IPS-18c (cell line): ENCODE measurements at regions not wholly inside any gene's neighbourhood (a gene's known extent, or its start where the extent isn't known, plus 50 kb on each side); places are given as distances from the start of the nearest gene placed in this dataset.
A peak's percentile ranks its signal among the peaks of the same experiment; 100 is the strongest.
"Not testable (repeated sequence)": the region's sequence is repeated elsewhere in the genome, so short reads cannot be mapped to it uniquely, and the experiment has no call there.

Source experiments
- H3K4me3 ChIP-seq: 2 replicates; pipeline ENCODE4 v1.7.0; 2013; ENCODE audit warnings: low read depth, mild to moderate bottlenecking, low read length, moderate library complexity; ENCODE audit not compliant: insufficient read depth
- H3K9me3 ChIP-seq: one replicate; pipeline ENCODE4 v1.6.1; 2013; ENCODE audit warnings: mild to moderate bottlenecking, low read length, moderate library complexity; ENCODE audit not compliant: control insufficient read depth, insufficient read depth

DNA sequence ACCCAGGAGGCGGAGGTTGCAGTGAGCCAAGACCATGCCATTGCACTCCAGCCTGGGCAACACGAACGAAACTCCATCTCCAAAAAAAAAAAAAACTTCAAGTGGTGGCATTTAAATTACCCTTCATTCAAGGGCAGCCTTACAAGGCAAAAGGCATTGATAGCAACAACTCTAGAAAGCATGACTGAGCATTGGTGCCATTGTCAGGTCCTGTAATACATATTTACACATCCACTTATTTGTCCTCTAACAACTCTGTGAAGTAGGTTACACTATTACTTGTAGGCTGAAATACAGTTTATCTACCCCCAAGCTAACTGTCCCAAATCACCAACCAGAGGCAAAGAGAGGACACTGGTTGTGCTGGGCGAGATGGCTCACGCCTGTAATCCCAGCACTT lies 52.7 kb upstream of the LARP1 start:
- Histone ChIP-seq H3K9me3 (no peaks in the 10 kb centered on the region), H3K4me3 (no peak overlapping the region)

GRCh38 chr5:154701725-154702124 lies 53.5 kb upstream of the LARP1 start:
- not testable (repeated sequence) for H3K4me3 ChIP-seq, H3K9me3 ChIP-seq

DNA sequence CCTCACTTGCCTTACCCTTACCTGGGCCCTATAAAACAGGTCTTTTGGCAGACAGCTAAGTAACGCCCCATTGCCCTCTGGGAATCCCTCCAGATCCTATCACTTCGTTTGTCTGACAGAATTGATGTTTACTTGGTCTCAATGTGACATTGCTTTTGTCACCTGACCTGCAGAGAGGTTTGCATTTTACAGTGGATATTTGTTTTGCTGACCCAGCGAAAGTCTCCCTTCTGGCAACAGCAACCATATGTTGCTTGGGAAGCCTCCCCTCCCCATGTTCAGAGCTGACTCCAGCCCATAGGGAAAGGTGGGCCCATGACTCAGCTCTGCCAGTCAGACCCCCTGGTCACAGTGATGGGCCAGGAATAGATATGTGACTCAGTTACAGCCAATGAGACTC lies 54.0 kb upstream of the LARP1 start:
- no peak overlapping the region for H3K4me3 ChIP-seq

GRCh38 chr5:154700289-154700928 lies 54.8 kb upstream of the LARP1 start:
- H3K9me3 ChIP-seq, H3K4me3 ChIP-seq: not testable (repeated sequence)

More for the DNA sequence above, 54.0 kb upstream of the LARP1 start:
- H3K9me3 ChIP-seq, result no peaks in the 10 kb centered on the region

DNA sequence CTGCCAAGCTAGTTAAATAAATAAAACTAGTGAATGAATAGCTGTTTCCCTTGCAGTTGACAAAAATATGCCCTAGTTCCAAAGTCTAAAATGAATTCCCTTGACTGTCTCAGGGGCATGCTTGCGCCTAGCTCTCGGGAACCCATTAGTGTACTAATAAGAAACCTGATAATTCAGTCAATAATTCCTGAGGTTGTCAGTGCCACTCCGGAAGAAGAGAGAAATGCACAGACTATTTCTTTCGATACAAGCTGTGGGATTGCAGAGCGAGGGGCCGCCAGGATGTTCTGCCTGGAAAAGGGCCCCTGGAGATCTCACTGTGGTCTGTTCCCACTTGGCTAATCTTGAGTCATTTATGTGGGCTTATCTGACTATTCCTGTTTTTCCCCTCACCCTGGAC lies 56.4 kb upstream of the LARP1 start:
- no peak overlapping the region for H3K4me3 ChIP-seq

DNA sequence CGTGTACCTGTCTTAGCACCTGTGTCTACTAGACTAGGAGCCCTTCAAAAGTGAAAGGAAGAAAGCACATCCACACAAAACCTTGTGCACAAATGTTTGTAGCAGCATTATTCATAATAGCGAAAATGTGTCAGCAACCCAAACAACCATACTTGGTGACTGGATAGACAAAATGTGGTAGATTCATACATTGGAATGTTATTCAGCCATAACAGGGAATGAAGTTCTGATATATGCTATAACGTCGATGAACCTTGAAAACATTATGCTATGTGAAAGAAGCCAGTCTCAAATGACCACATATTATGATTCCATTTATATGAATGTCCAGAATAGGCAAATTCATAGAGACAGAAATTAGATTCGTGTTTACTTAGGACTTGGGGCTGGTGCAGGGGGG lies 57.8 kb upstream of the LARP1 start:
- no peaks in the 10 kb centered on the region for H3K9me3 ChIP-seq

More for the DNA sequence above, 56.4 kb upstream of the LARP1 start:
- H3K9me3 ChIP-seq, result no peaks in the 10 kb centered on the region

DNA sequence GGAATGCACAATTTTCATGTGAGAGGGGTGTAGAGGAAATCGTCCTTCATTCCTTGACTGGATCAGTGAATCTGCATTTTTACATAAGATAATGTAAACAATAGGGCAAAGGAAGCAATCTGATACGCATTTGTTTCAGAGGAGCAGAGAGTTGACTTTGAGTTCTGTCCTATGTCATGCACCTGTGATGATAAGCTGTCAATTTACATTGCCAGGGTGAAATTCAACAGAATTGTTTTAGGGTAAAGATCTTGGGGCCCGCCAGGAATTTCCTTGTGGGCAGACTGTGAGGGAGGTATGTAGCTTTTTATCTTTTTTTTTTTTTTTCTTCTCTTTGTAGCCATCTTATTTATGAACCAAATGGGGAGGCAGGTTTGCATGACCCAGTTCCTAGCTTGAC lies 58.3 kb upstream of the LARP1 start:
- Histone ChIP-seq H3K9me3 (no peaks in the 10 kb centered on the region), H3K4me3 (no peak overlapping the region)

More for the DNA sequence above, 57.8 kb upstream of the LARP1 start:
- H3K4me3 ChIP-seq, result no peak overlapping the region

- no peaks in the 10 kb centered on the region for H3K9me3 ChIP-seq
- H3K4me3 ChIP-seq, result no peak overlapping the region
These were observed 61.0 kb upstream of the LARP1 start for GRCh38 chr5:154694159-154694558.

DNA sequence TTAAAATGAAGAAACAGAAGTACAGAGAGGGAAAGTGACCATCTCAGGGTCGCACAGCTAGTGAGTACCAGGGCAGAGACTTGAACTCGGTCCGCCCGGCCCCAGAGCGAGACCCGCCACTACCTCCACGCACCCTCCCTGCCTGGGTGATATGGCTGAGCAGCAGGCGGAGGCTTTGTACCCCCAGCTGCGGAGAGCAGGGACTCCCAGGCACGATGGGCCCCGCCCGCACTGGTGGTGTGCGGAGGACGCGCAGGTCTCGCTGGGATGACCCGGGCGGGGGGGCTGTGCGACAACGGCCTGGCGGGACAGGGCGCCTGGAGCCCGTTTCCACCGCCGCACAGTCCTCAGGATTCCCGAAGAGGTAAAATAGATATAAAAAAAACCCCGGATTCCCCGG lies 64.7 kb upstream of the LARP1 start:
- Histone ChIP-seq H3K4me3 (no peak overlapping the region), H3K9me3 (peaks cover 4% of the 10 kb centered on the region)

GRCh38 chr5:154686490-154686889 lies 68.7 kb upstream of the LARP1 start:
- Histone ChIP-seq H3K9me3 (peaks cover 4% of the 10 kb centered on the region), H3K4me3 (no peak overlapping the region)

DNA sequence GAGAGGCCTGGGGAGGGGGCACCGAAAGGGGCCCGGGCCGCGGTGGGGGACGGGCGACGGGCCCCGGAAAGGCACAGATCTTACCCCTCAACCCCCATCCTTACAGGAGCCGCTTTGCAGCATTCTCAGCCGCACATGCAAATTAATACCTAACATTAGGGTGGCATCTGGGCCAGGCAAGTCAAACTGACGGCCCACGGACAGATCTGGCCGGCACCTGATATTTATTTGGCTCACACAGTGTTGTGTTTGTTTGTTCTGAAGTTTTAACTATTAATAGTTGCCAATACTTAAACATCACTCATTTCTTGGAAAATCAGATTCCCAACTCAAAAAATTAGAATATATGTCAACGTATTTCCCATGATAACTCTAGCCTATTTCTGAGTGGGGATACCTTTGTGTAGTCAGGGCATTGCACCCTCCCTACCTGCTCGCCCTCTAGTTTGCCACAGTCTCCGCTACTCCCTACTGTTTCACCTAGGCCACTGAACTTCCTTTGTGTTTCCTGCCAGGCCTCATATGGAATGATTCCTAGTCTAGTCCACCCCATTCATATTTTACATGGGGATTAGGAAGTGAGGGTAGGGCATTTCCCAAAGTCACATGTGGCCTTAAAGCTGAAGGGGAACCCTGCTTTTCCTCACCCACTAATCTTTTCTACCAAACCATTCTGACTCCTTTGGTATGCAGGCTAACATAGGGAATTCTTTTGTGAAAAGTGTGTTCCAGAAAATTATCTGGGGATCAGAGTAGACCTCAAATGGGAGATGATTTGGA lies 71.9 kb upstream of the LARP1 start:
- H3K9me3 ChIP-seq, result peaks cover 6% of the 10 kb centered on the region
- H3K4me3 ChIP-seq, result peak overlapping the region; percentile 61

DNA sequence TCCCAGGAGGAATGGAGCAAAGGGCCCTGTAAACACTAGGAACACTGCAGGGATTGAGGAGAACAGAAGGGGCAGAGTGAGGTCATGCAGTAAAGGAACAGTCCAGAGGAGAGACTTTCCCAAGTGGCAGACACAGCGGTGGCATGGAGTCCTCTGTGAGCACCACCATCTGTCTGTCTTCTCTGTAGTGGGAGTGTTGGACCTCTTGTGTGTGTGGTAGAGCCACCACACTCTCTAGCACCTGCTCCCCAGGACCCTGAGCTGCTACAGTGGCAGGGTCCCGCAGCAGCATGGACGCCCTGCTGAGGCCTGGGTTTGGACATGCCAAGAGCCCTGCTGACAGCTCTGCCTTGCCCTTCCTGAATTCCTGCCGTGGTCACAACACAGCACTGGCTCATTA lies 75.7 kb upstream of the LARP1 start:
- no peak overlapping the region for H3K4me3 ChIP-seq
- H3K9me3 ChIP-seq, result peaks cover 2% of the 10 kb centered on the region

- Histone ChIP-seq H3K4me3 (no peak overlapping the region), H3K9me3 (peaks cover 2% of the 10 kb centered on the region)
These were observed 77.3 kb upstream of the LARP1 start for GRCh38 chr5:154677921-154678320.

GRCh38 chr5:154676508-154676907 lies 78.7 kb upstream of the LARP1 start:
- Histone ChIP-seq H3K4me3 (no peak overlapping the region), H3K9me3 (peaks cover 2% of the 10 kb centered on the region)

GRCh38 chr5:154674029-154674428 lies 81.1 kb upstream of the LARP1 start:
- no peaks in the 10 kb centered on the region for H3K9me3 ChIP-seq
- no peak overlapping the region for H3K4me3 ChIP-seq

DNA sequence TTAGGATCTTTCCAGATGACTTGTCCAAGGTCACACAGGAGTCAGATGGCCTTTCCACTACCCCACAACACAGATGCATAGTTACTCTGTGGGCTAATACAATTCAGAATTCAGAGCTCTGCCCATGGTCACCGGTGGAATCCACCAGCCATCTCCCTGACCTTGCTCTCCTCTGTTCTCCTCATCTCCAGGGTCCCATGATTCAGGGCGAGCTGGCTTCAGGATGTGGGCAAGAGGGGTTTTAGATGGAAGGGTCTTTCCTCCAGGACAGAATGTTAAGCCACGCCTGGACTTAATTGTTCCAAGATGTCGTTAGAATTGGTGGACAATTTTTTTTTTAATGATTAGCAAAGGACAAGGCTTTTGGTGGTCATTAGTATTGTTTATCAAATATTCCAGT lies 81.7 kb upstream of the LARP1 start:
- Histone ChIP-seq H3K9me3 (no peaks in the 10 kb centered on the region), H3K4me3 (no peak overlapping the region)

- not testable (repeated sequence) for H3K9me3 ChIP-seq, H3K4me3 ChIP-seq
These were observed 85.3 kb upstream of the LARP1 start for GRCh38 chr5:154669913-154670312.

DNA sequence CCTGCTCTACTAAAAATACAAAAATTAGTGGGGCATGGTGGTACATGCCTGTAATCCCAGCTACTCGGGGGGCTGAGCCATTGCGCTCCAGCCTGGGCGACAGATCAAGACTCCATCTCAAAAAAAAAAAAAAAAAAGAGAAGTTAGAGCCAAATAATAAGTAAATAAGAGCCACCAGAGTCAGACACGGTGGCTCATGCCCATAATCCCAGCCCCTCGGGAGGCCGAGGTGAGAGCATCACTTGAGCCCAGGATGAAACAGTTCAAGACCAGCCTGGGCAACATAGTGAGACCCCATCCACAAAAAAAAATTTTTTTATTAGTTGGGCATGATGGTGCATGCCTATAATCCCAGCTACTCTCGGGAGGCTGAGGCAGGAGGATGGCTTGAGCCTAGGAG lies 85.8 kb upstream of the LARP1 start:
- Histone ChIP-seq H3K4me3 (no peak overlapping the region), H3K9me3 (peaks cover 5% of the 10 kb centered on the region)

GRCh38 chr5:154664869-154665268 lies 90.3 kb upstream of the LARP1 start:
- H3K9me3 ChIP-seq, result peaks cover 11% of the 10 kb centered on the region

More at GRCh38 chr5:154664869-154665268, 90.3 kb upstream of the LARP1 start:
- H3K4me3 ChIP-seq, result no peak overlapping the region
